ENCODE measurements at regions not wholly inside any gene's neighbourhood (a gene's known extent, or its start where the extent isn't known, plus 50 kb on each side); places are given as distances from the start of the nearest gene placed in this dataset.

GRCh38 chr7:91351374-91351773 is 87.1 kb downstream of the FZD1 start:
- no peak for DNase-seq (ENCODE audit: low read depth, low spot score)
- TF ChIP-seq CTCF (IDR thresholded peaks at IDR 0.05; ENCODE audit: insufficient read depth, low read length, missing control alignments) = no peak
- no peak overlapping the region for H3K4me3 ChIP-seq (ENCODE audit: low read depth, low read length)
- POLR2A ChIA-PET = no interaction called here
- CTCF ChIA-PET = interaction anchor here (1.5 kb wide), 1 partner anchor 268 kb away, joined by 4 read pairs; no protein-coding TSS in a partner anchor

- DNase-seq (ENCODE audit: low read depth, low spot score) = no peak
- CTCF ChIA-PET = interaction anchor here (1.5 kb wide), 1 partner anchor 269 kb away, joined by 4 read pairs; no protein-coding TSS in a partner anchor
- POLR2A ChIA-PET = no interaction called here
Measured at GRCh38 chr7:91352091-91352490, 87.9 kb downstream of the FZD1 start.

GRCh38 chr7:91353848-91354247 is 89.6 kb downstream of the FZD1 start:
- ChIA-PET POLR2A (no interaction called here), CTCF (no interaction called here)
- no peak overlapping the region for H3K4me3 ChIP-seq (ENCODE audit: low read depth, low read length)
- DNase-seq (ENCODE audit: low read depth, low spot score) = no peak
- TF ChIP-seq CTCF (IDR thresholded peaks at IDR 0.05; ENCODE audit: insufficient read depth, low read length, missing control alignments) = no peak

More at GRCh38 chr7:91352091-91352490, 87.9 kb downstream of the FZD1 start:
- no peak for TF ChIP-seq CTCF (IDR thresholded peaks at IDR 0.05; ENCODE audit: insufficient read depth, low read length, missing control alignments)
- no peak overlapping the region for H3K4me3 ChIP-seq (ENCODE audit: low read depth, low read length)

GRCh38 chr7:91355695-91356435 is 91.6 kb downstream of the FZD1 start:
- H3K4me3 ChIP-seq (ENCODE audit: low read depth, low read length) = no peak overlapping the region
- ChIA-PET CTCF (no interaction called here), POLR2A (no interaction called here)
- TF ChIP-seq CTCF (IDR thresholded peaks at IDR 0.05; ENCODE audit: insufficient read depth, low read length, missing control alignments) = no peak
- no peak for DNase-seq (ENCODE audit: low read depth, low spot score)

GRCh38 chr7:91356915-91357314 is 92.7 kb downstream of the FZD1 start:
- ChIA-PET CTCF (no interaction called here), POLR2A (no interaction called here)
- DNase-seq (ENCODE audit: low read depth, low spot score) = no peak

GRCh38 chr7:91357379-91357778 is 93.1 kb downstream of the FZD1 start:
- no peak for DNase-seq (ENCODE audit: low read depth, low spot score)
- no peak for TF ChIP-seq CTCF (IDR thresholded peaks at IDR 0.05; ENCODE audit: insufficient read depth, low read length, missing control alignments)
- POLR2A ChIA-PET = no interaction called here
- no peak overlapping the region for H3K4me3 ChIP-seq (ENCODE audit: low read depth, low read length)
- CTCF ChIA-PET = no interaction called here

More at GRCh38 chr7:91356915-91357314, 92.7 kb downstream of the FZD1 start:
- no peak for TF ChIP-seq CTCF (IDR thresholded peaks at IDR 0.05; ENCODE audit: insufficient read depth, low read length, missing control alignments)
- no peak overlapping the region for H3K4me3 ChIP-seq (ENCODE audit: low read depth, low read length)

Data from AG04449 (cell line).